ENCODE measurements at regions not wholly inside any gene's neighbourhood (a gene's known extent, or its start where the extent isn't known, plus 50 kb on each side); places are given as distances from the start of the nearest gene placed in this dataset.
"Not testable (repeated sequence)": the region's sequence is repeated elsewhere in the genome, so short reads cannot be mapped to it uniquely, and the experiment has no call there.

DNA sequence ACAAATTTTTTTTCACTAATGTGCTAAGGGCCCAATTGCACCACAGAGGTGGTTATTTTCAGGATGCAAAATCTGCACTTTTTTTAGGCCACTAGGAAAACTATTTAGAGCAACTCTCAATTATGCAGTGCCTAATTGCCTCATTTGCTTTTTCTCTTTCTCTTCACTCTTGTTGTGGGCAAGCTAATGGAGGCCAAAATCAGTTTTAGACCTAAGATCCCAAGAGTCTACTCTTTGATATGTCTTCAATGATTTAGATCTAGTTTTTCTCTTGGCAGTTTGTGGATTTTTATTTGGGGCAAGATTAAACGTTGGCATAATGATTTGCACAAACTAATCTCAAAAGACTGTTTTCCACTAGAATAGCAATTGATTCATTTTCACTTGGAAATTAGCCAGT lies 1996.9 kb downstream of the LRRC4C start:
- DNase-seq (ENCODE audit: extremely low read depth, low read depth, low spot score), result no peak

DNA sequence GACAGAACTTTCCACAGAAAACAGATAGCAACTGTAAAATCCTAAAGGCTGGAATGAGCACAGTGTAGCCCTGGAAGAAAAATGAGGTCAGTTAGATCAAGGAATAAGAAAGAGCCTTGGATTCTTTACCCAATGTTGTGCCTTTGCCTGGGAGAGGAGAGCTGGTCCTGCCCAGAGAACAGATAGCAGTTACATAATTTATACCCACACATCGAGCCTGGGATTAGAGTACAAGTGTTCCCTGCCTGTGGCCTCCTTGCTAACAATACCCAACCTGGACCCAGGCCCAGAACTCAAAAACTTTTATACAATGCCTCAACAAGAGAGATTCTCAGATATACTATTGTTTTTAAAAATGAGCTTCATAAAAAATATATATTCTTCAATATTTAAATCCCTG lies 1998.4 kb downstream of the LRRC4C start:
- no peak for DNase-seq (ENCODE audit: extremely low read depth, low read depth, low spot score)

DNA sequence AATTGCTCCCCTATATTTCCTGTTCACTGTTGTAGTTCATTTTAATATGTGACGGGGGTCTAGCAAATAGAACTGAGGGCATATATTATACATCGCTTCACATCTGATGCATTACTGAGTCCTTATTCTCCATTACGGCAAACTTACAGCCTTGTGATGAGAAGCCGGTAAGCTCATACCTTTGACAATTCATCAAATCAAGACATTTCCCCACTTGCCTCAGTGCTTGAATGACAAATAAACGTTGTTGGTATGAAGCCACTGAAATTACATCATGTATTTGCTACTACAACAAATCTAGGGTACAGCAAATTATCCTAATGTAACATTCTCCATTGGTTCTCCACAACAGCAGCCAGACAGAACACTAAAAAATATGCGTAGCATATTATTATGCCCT lies 1999.8 kb downstream of the LRRC4C start:
- DNase-seq (ENCODE audit: extremely low read depth, low read depth, low spot score), result no peak

DNA sequence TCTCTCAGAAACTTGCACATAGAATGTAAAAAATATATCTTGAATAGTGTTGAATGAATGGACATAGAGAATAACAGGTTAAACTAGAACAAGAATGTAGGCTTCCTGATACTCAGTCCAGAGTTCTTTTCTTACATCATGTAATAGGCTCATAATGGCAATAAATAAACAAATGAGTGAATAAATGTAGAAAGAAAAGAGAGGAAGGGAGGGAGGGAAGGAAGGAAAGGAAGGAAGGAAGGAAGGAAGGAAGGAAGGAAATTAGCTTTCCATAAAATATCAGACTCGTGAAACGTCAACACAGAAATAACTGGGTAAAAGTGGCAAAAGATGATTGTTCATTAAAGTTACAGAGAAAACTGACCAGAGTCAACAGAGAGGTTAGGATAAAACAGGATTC lies 2001.0 kb downstream of the LRRC4C start:
- DNase-seq (ENCODE audit: extremely low read depth, low read depth, low spot score), result no peak

DNA sequence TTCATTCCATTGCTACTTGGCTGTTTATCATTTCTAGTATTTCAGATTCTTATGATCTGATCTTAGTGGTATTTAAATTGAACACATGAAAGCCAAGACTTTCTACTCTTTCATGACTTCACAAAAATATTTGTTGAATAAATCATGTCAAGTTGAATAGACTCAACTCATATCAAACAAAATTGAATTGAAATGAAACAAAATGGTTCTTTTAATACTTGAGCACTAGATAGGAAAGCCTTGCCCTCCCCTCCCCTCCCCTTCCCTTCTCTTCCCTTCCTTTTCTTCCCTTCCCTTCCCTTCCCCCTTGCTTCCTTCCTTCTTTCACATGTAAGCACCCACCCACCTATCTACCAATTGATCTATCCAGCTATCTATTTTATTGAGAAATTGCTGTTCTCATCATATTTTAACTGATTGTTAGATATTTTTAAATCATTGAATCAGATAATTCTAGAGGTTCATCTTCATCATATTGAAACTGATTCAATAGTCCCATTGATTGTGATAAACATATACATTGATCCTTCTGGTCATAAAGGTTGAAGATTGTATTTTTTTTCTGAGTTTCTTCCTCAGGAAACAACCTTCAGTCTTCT lies 2015.9 kb downstream of the LRRC4C start:
- no peak for DNase-seq (ENCODE audit: extremely low read depth, low read depth, low spot score)

DNA sequence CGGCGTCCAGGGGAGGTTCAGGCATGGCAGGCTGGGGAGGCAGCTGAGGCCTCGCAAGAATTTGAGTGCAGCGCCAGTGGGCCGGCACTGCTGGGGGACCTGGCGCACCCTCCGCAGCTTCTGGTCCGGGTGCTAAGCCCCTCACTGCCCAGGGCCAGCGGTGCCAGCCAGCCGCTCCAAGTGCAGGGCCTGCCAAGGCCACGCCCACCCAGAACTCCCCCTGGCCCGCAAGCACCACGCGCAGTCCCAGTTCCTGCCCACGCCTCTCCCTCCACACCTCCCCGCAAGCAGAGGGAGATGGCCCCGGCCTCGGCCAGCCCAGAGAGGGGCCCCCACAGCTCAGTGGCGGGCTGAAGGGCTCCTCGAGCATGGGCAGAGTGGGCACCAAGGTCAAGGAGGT lies 2017.3 kb downstream of the LRRC4C start:
- DNase-seq (ENCODE audit: extremely low read depth, low read depth, low spot score), result no peak

DNA sequence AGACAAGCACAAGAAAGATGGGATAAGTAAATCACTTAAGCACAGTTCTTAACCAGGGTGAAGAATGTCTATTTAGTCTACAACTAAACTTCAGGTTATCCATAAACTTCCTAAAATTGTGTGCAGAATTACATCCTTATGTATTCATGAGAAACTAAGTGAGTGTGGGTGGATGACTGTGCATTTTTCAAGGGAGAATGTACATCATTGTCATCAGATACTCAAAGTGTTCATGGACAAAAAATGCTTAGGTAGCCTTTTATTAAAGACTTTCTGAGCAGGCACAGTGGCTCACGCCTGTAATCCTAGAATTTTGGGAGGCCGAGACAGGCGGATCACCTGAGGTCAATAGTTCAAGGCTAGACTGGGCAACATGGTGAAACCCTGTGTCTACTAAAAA lies 2023.8 kb downstream of the LRRC4C start:
- no peak for DNase-seq (ENCODE audit: extremely low read depth, low read depth, low spot score)

DNA sequence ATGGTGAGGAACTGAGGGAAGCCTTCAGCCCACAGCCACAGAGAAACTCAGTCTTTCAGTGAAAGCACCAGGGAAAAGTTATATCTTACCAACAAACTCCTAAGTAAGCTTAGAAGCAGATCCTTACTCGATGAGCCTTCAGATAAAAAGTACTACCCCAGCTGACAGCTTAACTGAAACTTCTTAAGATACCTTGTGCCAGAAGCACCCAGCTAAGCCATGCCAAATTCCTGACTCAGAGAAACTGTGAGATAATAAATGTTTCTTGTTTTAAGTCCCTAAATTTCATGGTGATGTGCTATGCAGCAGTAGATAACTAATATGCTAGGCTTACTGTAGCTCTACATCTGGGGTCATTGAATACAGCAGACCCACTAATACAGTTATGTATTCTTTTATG lies 2025.0 kb downstream of the LRRC4C start:
- no peak for DNase-seq (ENCODE audit: extremely low read depth, low read depth, low spot score)

DNA sequence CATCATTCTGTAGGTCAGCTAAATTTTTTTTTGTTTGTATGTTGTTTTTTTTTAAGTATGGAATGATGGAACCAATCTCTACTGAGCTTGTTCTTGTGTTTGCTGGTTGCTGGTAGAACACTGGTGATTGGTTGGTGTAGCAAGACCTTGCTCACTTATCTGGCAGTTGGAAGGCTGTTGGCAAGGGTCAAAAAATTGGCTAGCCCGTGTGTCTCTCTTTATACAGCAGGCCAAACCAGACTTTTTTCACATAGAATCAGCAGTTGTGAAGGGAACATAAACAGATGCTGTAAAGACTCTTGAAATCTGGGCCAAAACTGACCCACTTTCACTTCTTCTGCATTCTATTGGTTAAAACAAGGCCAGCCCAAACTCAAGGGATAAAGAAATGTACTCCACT lies 2026.5 kb downstream of the LRRC4C start:
- no peak for DNase-seq (ENCODE audit: extremely low read depth, low read depth, low spot score)

DNA sequence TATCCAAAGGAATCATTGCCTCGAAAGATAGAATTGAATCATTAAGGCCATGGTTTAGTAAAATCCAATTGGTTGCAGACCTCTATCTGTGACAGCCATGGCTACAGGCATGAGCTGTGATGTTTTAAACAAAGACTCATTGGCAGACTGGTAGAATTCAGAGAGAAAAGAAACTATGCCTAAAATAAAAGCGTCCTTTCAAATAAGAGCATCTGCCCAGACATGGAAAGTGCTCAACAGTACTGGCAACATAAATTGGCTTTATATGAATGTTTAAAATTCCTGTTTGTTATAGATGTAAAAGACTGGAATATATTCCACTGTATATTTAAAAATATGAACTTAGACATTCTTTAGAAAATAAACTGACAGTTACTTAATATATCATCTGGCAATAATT lies 2034.2 kb downstream of the LRRC4C start:
- DNase-seq (ENCODE audit: extremely low read depth, low read depth, low spot score), result no peak

DNA sequence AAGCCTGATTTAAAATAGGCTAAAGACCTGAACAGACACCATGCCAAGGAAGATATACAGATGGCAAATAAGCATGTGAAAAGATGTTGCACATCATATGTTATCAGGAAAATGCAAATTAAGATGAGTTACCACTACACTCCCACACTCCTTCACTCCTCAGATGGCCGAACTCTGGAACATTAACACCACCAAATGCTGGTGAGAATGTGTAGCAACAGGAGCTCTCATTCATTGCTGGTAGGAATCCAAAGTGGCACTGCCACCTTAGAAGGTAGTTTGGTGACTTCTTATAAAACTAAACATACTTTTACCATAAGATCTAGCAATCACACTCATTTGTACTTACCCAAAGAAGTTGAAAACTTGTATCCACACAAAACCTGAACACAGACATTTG lies 2047.3 kb downstream of the LRRC4C start:
- DNase-seq (ENCODE audit: extremely low read depth, low read depth, low spot score), result no peak

DNA sequence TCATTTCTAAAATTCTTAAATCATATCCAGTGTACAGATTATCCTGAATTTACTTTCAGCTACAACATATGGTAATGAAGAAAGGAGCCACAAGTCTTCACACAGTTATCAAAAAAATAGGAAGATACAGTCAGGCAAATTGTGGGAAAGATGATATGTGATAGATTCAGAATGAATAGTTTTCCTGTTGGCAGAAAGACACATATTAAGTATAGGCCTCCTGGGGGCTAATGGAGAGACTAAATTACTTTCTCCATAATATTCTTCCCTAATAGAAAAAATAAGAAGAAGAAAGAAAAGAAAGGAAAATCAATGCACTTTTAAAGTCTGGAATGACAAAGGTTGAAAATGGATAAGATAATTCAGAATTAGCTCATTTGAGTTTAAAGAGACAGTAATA lies 2073.5 kb downstream of the LRRC4C start:
- DNase-seq (ENCODE audit: extremely low read depth, low read depth, low spot score), result no peak

DNA sequence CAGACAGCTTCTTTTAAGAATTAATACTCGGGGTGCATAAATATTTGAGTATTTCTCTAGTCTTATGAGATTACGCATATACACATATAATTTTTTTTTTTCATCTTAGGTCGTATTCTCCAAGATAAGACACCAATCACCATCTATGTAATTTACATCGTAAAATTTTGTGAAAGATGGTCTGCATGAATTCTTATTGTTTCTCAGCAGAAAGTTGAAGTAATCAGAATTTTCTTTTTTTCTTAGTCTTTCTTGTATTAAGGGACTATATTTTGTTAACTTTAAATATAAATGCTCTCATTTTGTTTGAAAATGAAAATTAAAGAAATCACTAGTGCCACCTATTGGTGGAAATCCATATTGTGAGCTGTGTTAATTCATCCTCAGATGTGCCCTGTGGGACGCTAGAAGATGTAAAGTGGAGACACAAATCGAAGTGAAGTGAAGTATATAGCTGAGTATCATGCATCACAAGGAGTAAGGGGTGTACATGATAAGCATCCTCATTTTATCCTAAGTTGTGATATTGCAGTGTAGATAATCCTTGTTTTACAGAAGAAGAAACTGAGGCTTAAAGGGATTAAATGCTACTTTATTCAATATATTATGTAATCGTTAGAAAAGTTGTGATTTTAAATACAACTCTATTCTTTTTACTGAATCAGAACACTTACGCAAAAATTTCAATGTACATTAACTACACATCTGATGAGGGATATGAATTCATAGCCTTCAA lies 2084.3 kb downstream of the LRRC4C start:
- no peak for DNase-seq (ENCODE audit: extremely low read depth, low read depth, low spot score)

DNA sequence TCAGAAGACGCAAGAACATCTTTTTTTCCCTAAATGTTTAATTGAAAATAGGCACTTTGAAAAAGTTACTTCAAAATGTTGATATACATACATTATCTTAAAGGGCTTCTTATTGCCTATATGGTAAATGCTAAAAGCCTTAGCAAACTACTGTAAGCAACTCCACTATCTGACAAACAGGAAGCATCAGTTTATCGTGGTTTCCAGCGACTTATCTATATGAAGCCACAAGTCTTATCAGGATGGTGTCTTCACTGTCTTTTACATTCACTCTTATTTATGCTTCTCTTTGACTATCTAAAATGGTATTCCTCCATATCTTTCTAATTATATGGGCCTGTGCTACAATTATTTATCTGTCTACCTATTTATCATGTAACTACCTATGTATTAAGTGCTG lies 2091.9 kb downstream of the LRRC4C start:
- DNase-seq (ENCODE audit: extremely low read depth, low read depth, low spot score), result no peak

DNA sequence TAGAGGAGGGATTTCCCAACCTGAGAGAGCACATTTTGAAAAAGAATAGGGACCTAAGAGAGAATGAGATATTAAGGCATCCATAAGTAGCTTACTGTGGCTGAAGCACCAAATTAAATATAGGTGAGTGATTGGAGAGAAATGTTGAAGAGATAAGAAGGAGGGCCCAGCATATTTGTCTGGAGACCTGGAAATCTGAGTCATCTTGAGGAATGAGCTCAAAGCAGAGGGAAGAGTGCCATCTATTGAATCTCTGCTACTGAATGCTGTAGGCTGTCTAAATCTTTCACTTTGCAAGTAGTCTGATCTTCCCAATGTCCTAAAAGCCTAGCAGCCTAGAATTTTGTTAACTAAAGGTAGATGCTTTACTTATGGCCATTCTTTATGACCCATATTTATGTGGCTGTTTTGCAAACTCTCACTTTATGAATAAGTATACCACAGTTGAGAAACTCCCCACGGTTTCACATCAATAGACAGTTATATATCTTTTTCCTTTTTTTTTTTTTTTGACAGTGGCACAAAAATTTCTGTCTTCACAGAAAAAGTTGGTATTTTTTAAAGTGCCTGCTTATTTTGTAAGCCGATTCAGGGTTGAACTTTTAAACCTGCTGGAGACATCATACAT lies 2093.5 kb downstream of the LRRC4C start:
- no peak for DNase-seq (ENCODE audit: extremely low read depth, low read depth, low spot score)

DNA sequence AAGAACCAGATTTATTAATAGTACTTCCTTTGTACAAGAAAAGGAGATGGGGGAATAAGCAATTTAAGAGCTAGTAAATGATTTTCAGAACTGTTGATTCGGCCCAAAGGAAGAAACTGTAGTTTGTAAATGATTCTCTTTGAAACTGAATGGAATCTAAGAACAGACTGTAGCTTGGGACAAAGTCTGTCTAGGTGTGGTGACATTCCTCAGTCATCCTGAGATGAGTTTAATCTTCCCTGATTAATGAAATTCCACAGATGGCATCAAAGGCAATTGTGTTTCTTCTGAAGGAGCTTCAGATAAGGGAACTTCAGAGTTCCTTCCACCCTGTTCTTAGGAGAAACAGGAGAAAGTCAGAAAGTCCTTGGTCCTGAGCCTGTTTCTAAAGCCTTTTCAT lies 2095.9 kb downstream of the LRRC4C start:
- DNase-seq (ENCODE audit: extremely low read depth, low read depth, low spot score), result no peak

DNA sequence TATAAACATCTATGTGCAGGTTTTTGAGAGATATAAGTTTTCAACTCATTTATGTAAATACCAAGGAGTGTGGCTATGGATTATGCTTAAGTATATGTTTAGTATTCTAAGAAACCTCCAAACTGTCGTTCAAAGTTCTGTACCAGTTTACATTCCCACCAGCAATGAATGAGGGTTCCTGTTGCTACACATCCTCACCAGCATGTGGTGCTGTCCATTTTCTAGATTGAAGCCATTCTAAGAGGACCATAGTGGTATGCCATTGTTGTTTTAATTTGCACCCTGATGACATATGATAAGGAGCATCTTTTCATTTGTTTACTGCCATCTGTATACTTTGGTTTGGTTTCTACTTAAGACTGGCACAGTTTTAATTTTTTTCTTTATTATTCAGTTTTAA lies 2097.9 kb downstream of the LRRC4C start:
- DNase-seq (ENCODE audit: extremely low read depth, low read depth, low spot score), result no peak

DNA sequence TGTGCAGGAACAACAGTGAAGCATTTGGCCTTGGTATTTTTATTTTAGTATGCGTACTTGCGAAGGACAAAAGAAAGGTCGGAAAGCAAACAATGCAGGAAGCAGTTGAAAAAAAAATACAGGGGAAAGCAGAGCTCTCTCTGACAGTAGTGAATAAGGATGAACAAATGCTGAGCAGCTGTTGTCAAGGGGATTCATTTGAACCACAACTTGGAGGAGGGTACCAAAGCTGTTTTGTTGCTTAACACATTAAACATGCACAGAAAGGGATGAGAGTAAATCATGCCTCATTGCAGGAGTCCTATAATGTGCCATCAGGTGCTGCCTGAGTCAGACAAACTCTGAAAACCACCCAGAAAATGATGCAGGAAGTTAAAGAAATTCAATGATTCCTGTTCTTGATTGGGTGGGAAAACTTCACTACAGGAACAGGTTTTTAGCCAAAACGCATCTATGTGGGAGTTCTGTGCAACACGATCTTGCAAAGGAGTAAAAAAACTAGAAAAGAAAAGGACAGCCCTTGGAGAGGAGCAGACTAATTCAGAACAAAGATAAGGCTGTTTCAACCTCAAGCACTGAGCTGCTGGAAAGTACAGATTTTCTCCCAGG lies 2113.5 kb downstream of the LRRC4C start:
- no peak for DNase-seq (ENCODE audit: extremely low read depth, low read depth, low spot score)

DNA sequence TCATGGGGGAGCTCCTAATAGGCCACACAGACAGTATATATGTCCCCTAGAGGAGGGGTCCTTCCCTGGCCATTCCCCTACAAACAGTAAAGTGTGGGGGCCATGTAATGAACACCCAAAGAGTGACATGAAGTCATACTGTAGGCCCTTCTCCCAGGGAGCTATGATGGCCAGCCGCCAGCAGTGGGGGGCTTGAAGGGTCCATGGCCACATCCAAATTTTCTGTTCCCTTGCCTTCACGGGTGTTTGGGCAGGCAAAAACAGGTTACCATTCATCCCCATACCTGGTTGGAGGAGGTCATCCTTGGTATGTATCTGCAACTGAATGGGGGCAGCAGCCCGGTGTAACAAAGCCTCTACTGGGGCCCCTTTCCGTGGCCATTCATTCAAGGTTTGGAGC lies 2118.0 kb downstream of the LRRC4C start:
- DNase-seq (ENCODE audit: extremely low read depth, low read depth, low spot score), result no peak

DNA sequence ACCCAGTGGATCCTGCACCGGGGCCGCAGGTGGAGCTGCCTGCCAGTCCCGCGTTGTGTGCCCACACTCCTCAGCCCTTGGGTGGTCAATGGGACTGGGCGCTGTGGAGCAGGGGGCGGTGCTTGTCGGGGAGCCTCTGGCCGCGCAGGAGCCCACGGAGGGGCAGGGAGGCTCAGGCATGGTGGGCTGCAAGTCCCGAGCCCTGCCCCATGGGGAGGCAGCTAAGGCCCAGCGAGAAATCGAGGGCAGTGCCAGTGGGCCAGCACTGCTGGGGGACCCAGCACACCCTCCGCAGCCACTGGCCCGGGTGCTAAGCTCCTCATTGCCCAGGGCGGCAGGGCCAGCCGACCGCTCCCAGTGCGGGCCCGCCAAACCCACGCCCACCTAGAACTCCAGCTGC lies 2126.4 kb downstream of the LRRC4C start:
- not testable (repeated sequence) for DNase-seq (ENCODE audit: extremely low read depth, low read depth, low spot score)

DNA sequence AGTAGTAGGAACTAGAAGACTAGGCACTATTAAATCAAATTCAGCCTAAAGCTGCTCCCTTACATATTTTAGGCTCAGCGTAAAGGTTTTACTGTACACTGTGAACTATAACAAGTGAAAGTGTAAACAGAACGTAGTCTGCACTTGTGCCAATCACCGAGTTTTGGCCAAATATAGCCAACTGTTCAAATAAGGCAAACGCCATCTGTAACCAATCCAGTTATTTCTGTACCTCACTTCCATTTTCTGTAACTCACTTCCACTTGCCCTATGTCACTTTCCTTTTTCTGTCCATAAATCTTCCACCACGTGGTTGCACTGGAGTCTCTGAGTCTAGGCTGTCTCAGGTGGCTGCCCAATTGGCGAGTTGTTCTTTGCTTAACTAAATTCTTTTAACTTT lies 2132.2 kb downstream of the LRRC4C start:
- no peak for DNase-seq (ENCODE audit: extremely low read depth, low read depth, low spot score)

DNA sequence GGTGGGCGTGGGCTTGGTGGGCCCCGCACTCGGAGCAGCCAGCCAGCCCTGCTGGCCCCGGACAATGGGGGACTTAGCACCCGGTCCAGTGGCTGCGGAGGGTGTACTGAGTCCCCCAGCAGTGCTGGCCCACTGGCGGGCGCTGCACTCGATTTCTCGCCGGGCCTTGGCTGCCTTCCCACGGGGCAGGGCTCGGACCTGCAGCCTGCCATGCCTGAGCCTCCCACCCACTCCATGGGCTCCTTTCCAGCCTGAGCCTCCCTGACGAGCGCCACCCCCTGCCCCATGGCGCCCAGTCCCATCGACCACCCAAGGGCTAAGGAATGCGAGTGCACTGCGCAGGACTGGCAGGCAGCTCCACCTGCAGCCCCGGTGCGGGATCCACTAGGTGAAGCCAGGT lies 2147.6 kb downstream of the LRRC4C start:
- not testable (repeated sequence) for DNase-seq (ENCODE audit: extremely low read depth, low read depth, low spot score)

Measured in glomerular endothelial cell (primary cell).